ENCODE measurements at regions not wholly inside any gene's neighbourhood (a gene's known extent, or its start where the extent isn't known, plus 50 kb on each side); places are given as distances from the start of the nearest gene placed in this dataset.

GRCh38 chr15:98582900-98583554, 65.3 kb upstream of the IGF1R start:
- H3K9me3 ChIP-seq, result no peaks in the 10 kb centered on the region
- no peak for DNase-seq
- Mint-ChIP-seq H3K4me1 (ENCODE audit: low read depth, unreplicated experiment) (no peaks in the 10 kb centered on the region), H3K36me3 (ENCODE audit: insufficient read depth, unreplicated experiment) (no peaks in the 10 kb centered on the region), H3K4me3 (ENCODE audit: unreplicated experiment) (no peak overlapping the region), H3K27me3 (ENCODE audit: insufficient read depth, unreplicated experiment) (peaks cover 20% of the 10 kb centered on the region), H3K27ac (ENCODE audit: unreplicated experiment) (no peak overlapping the region), H3K9me3 (ENCODE audit: unreplicated experiment) (no peaks in the 10 kb centered on the region)
- H3K4me1 ChIP-seq, result no peaks in the 10 kb centered on the region
- intact Hi-C loops (cut with micrococcal nuclease; ENCODE audit: unreplicated experiment), result no loop called here
- H3K27me3 ChIP-seq (replicated peaks; ENCODE audit: control insufficient read depth, insufficient read depth, low read length), result no peaks in the 10 kb centered on the region; the same call in 1 of the 2 replicates
- H3K4me3 ChIP-seq (ENCODE audit: low read depth, low read length), result no peak overlapping the region
- BruUV-seq (replicated peaks), result no TSS peak
- TF ChIP-seq CTCF (IDR thresholded peaks at IDR 0.05; ENCODE audit: insufficient read depth in 1 of 2, low read depth in 1 of 2, low read length in 1 of 2, severe bottlenecking in 1 of 2, unreplicated experiment in 1 of 2), result no peak
- CTCF ChIA-PET, result no interaction called here
- POLR2A ChIA-PET, result no interaction called here
- H3K36me3 ChIP-seq (ENCODE audit: control insufficient read depth, insufficient read depth, low read length), result no peaks in the 10 kb centered on the region

- POLR2A ChIA-PET, result no interaction called here
- CTCF ChIA-PET, result no interaction called here
- H3K4me3 Mint-ChIP-seq (ENCODE audit: unreplicated experiment), result no peak overlapping the region
- Histone ChIP-seq H3K27me3 (replicated peaks; ENCODE audit: control insufficient read depth, insufficient read depth, low read length) (no peaks in the 10 kb centered on the region; the same call in 1 of the 2 replicates), H3K36me3 (ENCODE audit: control insufficient read depth, insufficient read depth, low read length) (no peaks in the 10 kb centered on the region), H3K4me3 (ENCODE audit: low read depth, low read length) (no peak overlapping the region), H3K9me3 (no peaks in the 10 kb centered on the region), H3K4me1 (no peaks in the 10 kb centered on the region)
- no peaks in the 10 kb centered on the region for H3K36me3 Mint-ChIP-seq (ENCODE audit: insufficient read depth, unreplicated experiment)
- intact Hi-C loops (cut with micrococcal nuclease; ENCODE audit: unreplicated experiment), result no loop called here
- no TSS peak for BruUV-seq (replicated peaks)
- TF ChIP-seq CTCF (IDR thresholded peaks at IDR 0.05; ENCODE audit: insufficient read depth in 1 of 2, low read depth in 1 of 2, low read length in 1 of 2, severe bottlenecking in 1 of 2, unreplicated experiment in 1 of 2), result no peak
- H3K27me3 Mint-ChIP-seq (ENCODE audit: insufficient read depth, unreplicated experiment), result peaks cover 20% of the 10 kb centered on the region
- no peaks in the 10 kb centered on the region for H3K9me3 Mint-ChIP-seq (ENCODE audit: unreplicated experiment)
- DNase-seq, result no peak
- H3K4me1 Mint-ChIP-seq (ENCODE audit: low read depth, unreplicated experiment), result no peaks in the 10 kb centered on the region
- H3K27ac Mint-ChIP-seq (ENCODE audit: unreplicated experiment), result no peak overlapping the region
Observed at GRCh38 chr15:98583771-98584430, 64.4 kb upstream of the IGF1R start.

GRCh38 chr15:98586066-98586465, 62.3 kb upstream of the IGF1R start:
- Histone ChIP-seq H3K9me3 (no peaks in the 10 kb centered on the region), H3K27me3 (replicated peaks; ENCODE audit: control insufficient read depth, insufficient read depth, low read length) (no peaks in the 10 kb centered on the region; the same call in 1 of the 2 replicates), H3K36me3 (ENCODE audit: control insufficient read depth, insufficient read depth, low read length) (no peaks in the 10 kb centered on the region), H3K4me3 (ENCODE audit: low read depth, low read length) (no peak overlapping the region), H3K4me1 (no peaks in the 10 kb centered on the region)
- Mint-ChIP-seq H3K36me3 (ENCODE audit: insufficient read depth, unreplicated experiment) (no peaks in the 10 kb centered on the region), H3K4me1 (ENCODE audit: low read depth, unreplicated experiment) (no peaks in the 10 kb centered on the region), H3K27ac (ENCODE audit: unreplicated experiment) (no peak overlapping the region), H3K9me3 (ENCODE audit: unreplicated experiment) (no peaks in the 10 kb centered on the region), H3K4me3 (ENCODE audit: unreplicated experiment) (no peak overlapping the region), H3K27me3 (ENCODE audit: insufficient read depth, unreplicated experiment) (peaks cover 18% of the 10 kb centered on the region)
- no TSS peak for BruUV-seq (replicated peaks)
- intact Hi-C loops (cut with micrococcal nuclease; ENCODE audit: unreplicated experiment), result no loop called here
- no peak for DNase-seq
- no peak for TF ChIP-seq CTCF (IDR thresholded peaks at IDR 0.05; ENCODE audit: insufficient read depth in 1 of 2, low read depth in 1 of 2, low read length in 1 of 2, severe bottlenecking in 1 of 2, unreplicated experiment in 1 of 2)
- CTCF ChIA-PET, result no interaction called here
- POLR2A ChIA-PET, result no interaction called here

All from Caco-2 (cell line).